ENCODE measurements at regions not wholly inside any gene's neighbourhood (a gene's known extent, or its start where the extent isn't known, plus 50 kb on each side); places are given as distances from the start of the nearest gene placed in this dataset.

DNA sequence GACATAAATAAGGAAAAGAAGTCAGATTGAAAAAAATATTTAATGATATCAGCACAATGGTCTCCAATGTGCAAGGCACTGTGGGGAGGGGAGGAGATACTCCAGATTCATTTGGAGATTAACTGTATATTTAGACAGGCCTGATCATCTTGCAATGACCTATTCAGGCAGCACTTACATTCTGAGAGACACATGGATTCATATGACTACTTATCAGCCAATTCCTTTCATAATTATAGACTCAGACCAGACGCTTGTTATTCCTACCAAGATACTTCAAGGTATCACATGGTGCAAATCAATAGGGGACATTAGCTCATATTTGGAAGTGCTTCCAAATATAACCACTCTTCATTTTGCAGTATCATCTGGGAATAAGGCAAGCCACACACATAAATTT, 153.5 kb upstream of the TARS1 start:
- Histone ChIP-seq H3K27me3 (no peaks in the 10 kb centered on the region), H3K4me1 (peaks cover 0 to 20% (median 5%) of the 10 kb centered on the region in 9 donors), H3K27ac (peak overlapping the region in 4 of 10 donors; percentile 21 to 61 (median 44)), H3K4me3 (no peak overlapping the region), H3K9me3 (peaks cover 0 to 8% (median 0%) of the 10 kb centered on the region in 11 donors), H3K36me3 (no peaks in the 10 kb centered on the region)
- 15 to 67% methylated on average over 1 of the region's 1 CpG for WGBS, 2 donors
- intact Hi-C loops (cut with DNase I), result no loop called here
- DNase-seq, result no peak
- TF ChIP-seq, protein P1, sequence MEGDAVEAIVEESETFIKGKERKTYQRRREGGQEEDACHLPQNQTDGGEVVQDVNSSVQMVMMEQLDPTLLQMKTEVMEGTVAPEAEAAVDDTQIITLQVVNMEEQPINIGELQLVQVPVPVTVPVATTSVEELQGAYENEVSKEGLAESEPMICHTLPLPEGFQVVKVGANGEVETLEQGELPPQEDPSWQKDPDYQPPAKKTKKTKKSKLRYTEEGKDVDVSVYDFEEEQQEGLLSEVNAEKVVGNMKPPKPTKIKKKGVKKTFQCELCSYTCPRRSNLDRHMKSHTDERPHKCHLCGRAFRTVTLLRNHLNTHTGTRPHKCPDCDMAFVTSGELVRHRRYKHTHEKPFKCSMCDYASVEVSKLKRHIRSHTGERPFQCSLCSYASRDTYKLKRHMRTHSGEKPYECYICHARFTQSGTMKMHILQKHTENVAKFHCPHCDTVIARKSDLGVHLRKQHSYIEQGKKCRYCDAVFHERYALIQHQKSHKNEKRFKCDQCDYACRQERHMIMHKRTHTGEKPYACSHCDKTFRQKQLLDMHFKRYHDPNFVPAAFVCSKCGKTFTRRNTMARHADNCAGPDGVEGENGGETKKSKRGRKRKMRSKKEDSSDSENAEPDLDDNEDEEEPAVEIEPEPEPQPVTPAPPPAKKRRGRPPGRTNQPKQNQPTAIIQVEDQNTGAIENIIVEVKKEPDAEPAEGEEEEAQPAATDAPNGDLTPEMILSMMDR (IDR thresholded peaks at IDR 0.05), result no peak
- ATAC-seq, result no peak

DNA sequence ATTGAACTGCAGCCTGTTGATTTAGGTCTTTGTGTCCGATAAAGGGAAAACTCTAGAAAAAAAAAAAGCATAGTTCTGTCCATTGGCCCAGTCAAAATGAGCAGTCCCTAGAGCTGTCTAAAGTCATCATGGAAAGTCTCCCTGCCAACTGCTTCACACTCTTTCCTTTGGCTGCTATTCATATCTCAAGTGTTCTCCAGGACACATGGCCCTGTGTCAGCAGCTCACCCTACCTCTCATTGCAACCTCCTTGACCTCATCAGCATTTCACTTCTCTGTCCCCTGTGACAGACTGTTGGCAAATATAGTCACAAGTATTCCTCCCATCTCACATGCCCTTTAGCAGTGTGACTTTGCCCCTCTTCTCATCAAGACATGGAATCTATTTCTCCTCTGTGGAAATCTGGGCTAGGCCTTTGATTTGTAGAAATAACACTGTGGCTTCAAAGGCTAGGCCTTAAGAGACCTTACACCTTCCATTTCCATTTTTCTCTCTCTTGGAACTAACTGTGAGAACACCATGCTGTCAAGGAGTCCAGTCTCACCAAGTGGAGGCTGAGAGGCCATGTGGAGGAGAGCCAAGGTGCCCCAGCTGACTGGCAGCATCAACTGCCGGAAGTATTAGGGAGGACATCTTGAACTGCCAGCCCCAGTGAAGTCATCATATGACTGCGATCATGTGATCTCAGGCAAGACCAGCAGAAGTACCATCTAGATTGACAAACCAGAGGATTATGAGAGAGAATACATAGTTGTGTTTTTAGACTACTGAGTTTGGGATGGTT, 149.4 kb upstream of the TARS1 start:
- ATAC-seq (peak; percentile 92 to 99 (median 96)), DNase-seq (peak; percentile 31 to 65)
- Histone ChIP-seq H3K27me3 (no peaks in the 10 kb centered on the region), H3K27ac (peak overlapping the region; percentile 37 to 89 (median 72)), H3K4me3 (no peak overlapping the region), H3K9me3 (peaks cover 0 to 8% (median 0%) of the 10 kb centered on the region in 11 donors), H3K4me1 (peaks cover 0 to 14% (median 0%) of the 10 kb centered on the region in 9 donors), H3K36me3 (no peaks in the 10 kb centered on the region)
- 55 to 65% methylated on average over 3 of the region's 3 CpGs for WGBS, 2 donors
- TF ChIP-seq, protein P1 (IDR thresholded peaks at IDR 0.05), result no peak
- intact Hi-C loops (cut with DNase I), result loop anchor here in 2 of 10 donors (10.0 kb wide), 1 partner anchor 577 kb away; the partner anchor contains the start of gene NPR3 (in 2 of the 2)

DNA sequence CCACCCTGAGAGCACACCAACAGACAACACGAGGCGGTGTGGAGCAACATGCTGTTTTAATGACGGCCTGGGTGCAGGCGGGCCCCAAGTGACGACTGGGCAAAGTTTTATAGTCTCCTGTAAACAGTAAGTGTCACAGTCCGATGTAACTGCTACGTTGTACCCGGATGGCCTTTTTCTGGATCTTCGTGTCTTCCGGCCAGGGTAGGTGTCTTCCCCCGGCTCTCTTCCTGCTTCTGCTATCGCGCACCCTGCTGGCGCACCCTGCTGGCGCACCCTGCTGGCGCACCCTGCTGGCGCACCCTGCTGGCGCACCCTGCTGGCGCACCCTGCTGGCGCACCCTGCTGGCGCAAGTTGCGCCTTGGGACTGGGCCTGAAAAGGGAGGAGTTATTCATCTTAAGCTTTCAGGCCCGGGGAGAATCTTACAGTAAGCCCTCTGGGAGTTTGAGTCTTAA, 143.0 kb upstream of the TARS1 start:
- ATAC-seq, result peak in 1 of 8 donors; percentile 13
- Histone ChIP-seq H3K4me3 (no peak overlapping the region), H3K27me3 (no peaks in the 10 kb centered on the region), H3K36me3 (no peaks in the 10 kb centered on the region), H3K27ac (no peak overlapping the region), H3K4me1 (peaks cover 3 to 21% (median 14%) of the 10 kb centered on the region in 9 donors), H3K9me3 (peaks cover 0 to 9% (median 0%) of the 10 kb centered on the region in 11 donors)
- DNase-seq, result no peak
- TF ChIP-seq, protein P1 (IDR thresholded peaks at IDR 0.05), result peak in 2 of 9 donors; percentile 7 to 21
- WGBS, 2 donors, result 94 to 95% methylated on average over 23 of the region's 23 CpGs
- intact Hi-C loops (cut with DNase I), result loop anchor here in 4 of 10 donors (5.0 to 10.0 kb wide), 3 partner anchors 583 to 590 kb away; partner anchors contain the start of gene NPR3 (in 3 of the 4)

DNA sequence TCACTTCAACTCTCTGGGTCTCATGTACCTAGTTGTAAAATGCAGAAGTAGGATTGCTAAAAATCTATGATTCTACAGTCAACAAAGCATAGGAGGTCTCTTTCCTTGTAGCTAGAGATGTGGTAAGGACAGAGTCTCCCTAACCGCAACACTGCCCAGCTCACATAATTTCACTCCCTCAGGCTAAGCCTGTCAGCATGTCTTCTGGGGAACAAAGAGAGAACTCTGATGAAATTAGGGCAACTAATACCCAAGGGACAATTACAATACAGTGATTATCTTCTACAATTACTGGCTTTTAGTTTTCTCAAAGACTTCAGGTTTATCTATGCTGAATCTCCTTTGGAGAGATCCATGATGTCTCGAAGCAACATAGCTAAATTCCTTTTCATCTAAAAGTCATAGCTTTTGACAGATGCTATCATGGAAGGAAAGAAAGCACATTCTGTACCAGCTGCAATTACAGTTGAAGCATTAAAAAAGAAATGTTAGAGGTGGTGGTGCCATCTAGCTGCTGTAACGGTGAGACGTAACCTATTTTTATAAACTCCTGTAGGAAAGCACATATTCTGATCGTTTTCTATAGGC, 141.1 kb upstream of the TARS1 start:
- H3K9me3 ChIP-seq, result peaks cover 0 to 9% (median 0%) of the 10 kb centered on the region in 11 donors
- 12 to 13% methylated on average over 5 of the region's 5 CpGs for WGBS, 2 donors
- H3K36me3 ChIP-seq, result no peaks in the 10 kb centered on the region
- TF ChIP-seq, protein P1 (IDR thresholded peaks at IDR 0.05), result peak; percentile 19 to 63 (median 43)
- peaks cover 3 to 21% (median 14%) of the 10 kb centered on the region in 9 donors for H3K4me1 ChIP-seq
- DNase-seq, result no peak
- no peak overlapping the region for H3K4me3 ChIP-seq
- ATAC-seq, result peak; percentile 32 to 83 (median 78)
- intact Hi-C loops (cut with DNase I), result loop anchor here in 7 of 10 donors (5.0 to 10.0 kb wide), 4 partner anchors 585 to 1297 kb away; partner anchors contain the start of gene NPR3 (in 4 of the 7)
- no peaks in the 10 kb centered on the region for H3K27me3 ChIP-seq
- peak overlapping the region in 6 of 10 donors; percentile 11 to 63 (median 49) for H3K27ac ChIP-seq

All from heart right ventricle (tissue), 16 donors.